ENCODE measurements at regions not wholly inside any gene's neighbourhood (a gene's known extent, or its start where the extent isn't known, plus 50 kb on each side); places are given as distances from the start of the nearest gene placed in this dataset.

GRCh38 chr5:141800617-141801016 lies 77.6 kb downstream of the PCDH1 start:
- Mint-ChIP-seq H3K9me3 (peaks cover 0 to 2% (median 0%) of the 10 kb centered on the region in 3 donors), H3K27me3 (peaks cover 21% of the 10 kb centered on the region), H3K4me3 (no peak overlapping the region), H3K4me1 (no peaks in the 10 kb centered on the region), H3K36me3 (no peaks in the 10 kb centered on the region), H3K27ac (no peak overlapping the region)

- H3K27ac Mint-ChIP-seq, result no peak overlapping the region
- H3K4me3 Mint-ChIP-seq, result no peak overlapping the region
- H3K27me3 Mint-ChIP-seq, result peaks cover 16% of the 10 kb centered on the region
- no peaks in the 10 kb centered on the region for H3K4me1 Mint-ChIP-seq
- no peaks in the 10 kb centered on the region for H3K36me3 Mint-ChIP-seq
- peaks cover 0 to 2% (median 0%) of the 10 kb centered on the region in 3 donors for H3K9me3 Mint-ChIP-seq
Observed at GRCh38 chr5:141799507-141800167, 78.6 kb downstream of the PCDH1 start.

- H3K27me3 Mint-ChIP-seq, result peaks cover 3% of the 10 kb centered on the region
- no peaks in the 10 kb centered on the region for H3K4me1 Mint-ChIP-seq
- H3K36me3 Mint-ChIP-seq, result no peaks in the 10 kb centered on the region
- no peak overlapping the region for H3K4me3 Mint-ChIP-seq
- no peak overlapping the region for H3K27ac Mint-ChIP-seq
- no peaks in the 10 kb centered on the region for H3K9me3 Mint-ChIP-seq
Observed at GRCh38 chr5:141797425-141797824, 80.8 kb downstream of the PCDH1 start.

GRCh38 chr5:141795421-141795820 lies 82.8 kb downstream of the PCDH1 start:
- Mint-ChIP-seq H3K4me1 (no peaks in the 10 kb centered on the region), H3K27me3 (peaks cover 4% of the 10 kb centered on the region), H3K4me3 (peak overlapping the region in 1 of 4 donors; percentile 69), H3K27ac (no peak overlapping the region), H3K36me3 (no peaks in the 10 kb centered on the region), H3K9me3 (no peaks in the 10 kb centered on the region)

DNA sequence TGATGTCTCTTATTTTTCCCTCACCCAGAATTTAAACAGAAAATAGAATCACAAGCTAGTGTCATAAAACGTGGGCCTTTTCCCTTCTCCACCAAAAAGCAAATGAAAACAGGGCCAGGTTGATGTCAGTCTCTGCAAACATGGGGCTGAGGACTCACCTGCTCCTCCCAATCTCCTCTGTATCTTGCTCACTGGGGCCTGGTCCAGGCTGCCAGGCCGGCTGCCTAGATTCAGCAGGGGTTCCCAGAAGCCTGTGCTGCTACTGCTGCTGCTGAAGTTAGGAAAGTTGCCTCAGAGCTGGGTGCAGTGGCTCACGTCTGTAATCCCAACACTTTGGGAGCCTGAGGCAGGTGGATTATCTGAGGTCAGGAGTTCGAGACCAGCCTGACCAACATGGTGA lies 84.3 kb downstream of the PCDH1 start:
- no peaks in the 10 kb centered on the region for H3K36me3 Mint-ChIP-seq
- H3K27ac Mint-ChIP-seq, result no peak overlapping the region
- H3K9me3 Mint-ChIP-seq, result no peaks in the 10 kb centered on the region
- peaks cover 0 to 4% (median 0%) of the 10 kb centered on the region in 3 donors for H3K4me1 Mint-ChIP-seq
- H3K27me3 Mint-ChIP-seq, result peaks cover 12% of the 10 kb centered on the region
- H3K4me3 Mint-ChIP-seq, result no peak overlapping the region

DNA sequence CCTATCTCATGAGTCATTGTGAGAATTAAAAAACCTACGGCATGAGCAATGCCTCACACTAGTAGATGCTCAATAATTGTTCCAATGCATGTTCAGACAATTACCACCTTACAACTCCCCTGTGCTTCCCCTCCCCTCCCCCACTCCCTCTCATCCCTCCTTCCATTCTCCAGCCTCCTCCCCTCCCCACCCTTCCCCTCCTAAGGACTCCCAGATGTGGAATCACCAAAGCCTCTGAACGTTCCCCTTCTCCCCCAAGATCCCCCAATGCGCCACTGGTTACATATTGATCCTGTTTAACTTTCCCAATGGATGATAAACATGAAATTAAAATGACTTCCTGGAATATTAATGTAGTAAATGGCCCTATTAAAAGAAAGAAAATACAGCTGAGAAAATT lies 84.8 kb downstream of the PCDH1 start:
- Mint-ChIP-seq H3K27me3 (peaks cover 15% of the 10 kb centered on the region), H3K27ac (no peak overlapping the region), H3K36me3 (no peaks in the 10 kb centered on the region), H3K4me1 (peaks cover 0 to 4% (median 0%) of the 10 kb centered on the region in 3 donors), H3K9me3 (no peaks in the 10 kb centered on the region), H3K4me3 (no peak overlapping the region)

DNA sequence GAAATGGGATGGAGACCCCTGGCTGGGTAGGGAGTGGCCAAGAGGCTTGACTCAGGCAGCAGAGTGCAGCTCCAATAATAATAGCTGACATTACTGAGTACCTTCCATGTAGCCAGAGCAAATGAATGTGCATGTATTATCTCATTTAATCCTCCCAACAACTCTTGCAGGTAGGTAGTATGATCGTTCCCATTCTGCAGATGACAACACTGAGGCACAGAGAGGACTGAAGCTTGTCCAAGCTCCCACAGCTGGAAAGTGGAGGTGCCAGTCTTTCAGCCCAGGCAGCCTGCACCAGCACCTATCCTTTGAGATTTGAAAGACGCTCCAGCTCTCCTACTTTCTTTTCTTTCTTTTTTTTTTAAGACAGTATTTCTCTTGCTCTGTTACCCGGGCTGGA lies 87.6 kb downstream of the PCDH1 start:
- no peak overlapping the region for H3K27ac Mint-ChIP-seq
- no peaks in the 10 kb centered on the region for H3K9me3 Mint-ChIP-seq
- H3K36me3 Mint-ChIP-seq, result no peaks in the 10 kb centered on the region
- H3K4me3 Mint-ChIP-seq, result no peak overlapping the region
- H3K4me1 Mint-ChIP-seq, result peaks cover 0 to 4% (median 0%) of the 10 kb centered on the region in 3 donors
- H3K27me3 Mint-ChIP-seq, result peaks cover 26% of the 10 kb centered on the region

- Mint-ChIP-seq H3K9me3 (no peaks in the 10 kb centered on the region), H3K36me3 (no peaks in the 10 kb centered on the region), H3K27ac (no peak overlapping the region), H3K27me3 (peaks cover 26% of the 10 kb centered on the region), H3K4me3 (no peak overlapping the region), H3K4me1 (peaks cover 0 to 4% (median 0%) of the 10 kb centered on the region in 3 donors)
Observed at GRCh38 chr5:141789330-141789729, 88.9 kb downstream of the PCDH1 start.

- Mint-ChIP-seq H3K36me3 (no peaks in the 10 kb centered on the region), H3K4me3 (no peak overlapping the region), H3K9me3 (no peaks in the 10 kb centered on the region), H3K27ac (no peak overlapping the region), H3K4me1 (peaks cover 0 to 4% (median 0%) of the 10 kb centered on the region in 3 donors), H3K27me3 (peaks cover 28% of the 10 kb centered on the region)
Observed at GRCh38 chr5:141788296-141788970, 89.8 kb downstream of the PCDH1 start.

- no peak overlapping the region for H3K4me3 Mint-ChIP-seq
- no peaks in the 10 kb centered on the region for H3K36me3 Mint-ChIP-seq
- H3K4me1 Mint-ChIP-seq, result peaks cover 0 to 4% (median 0%) of the 10 kb centered on the region in 3 donors
- peaks cover 26% of the 10 kb centered on the region for H3K27me3 Mint-ChIP-seq
- no peaks in the 10 kb centered on the region for H3K9me3 Mint-ChIP-seq
- no peak overlapping the region for H3K27ac Mint-ChIP-seq
Observed at GRCh38 chr5:141787376-141787775, 90.8 kb downstream of the PCDH1 start.

GRCh38 chr5:141786700-141787099 lies 91.5 kb downstream of the PCDH1 start:
- no peaks in the 10 kb centered on the region for H3K9me3 Mint-ChIP-seq
- peaks cover 0 to 7% (median 0%) of the 10 kb centered on the region in 3 donors for H3K4me1 Mint-ChIP-seq
- no peak overlapping the region for H3K27ac Mint-ChIP-seq
- H3K27me3 Mint-ChIP-seq, result peaks cover 26% of the 10 kb centered on the region
- no peaks in the 10 kb centered on the region for H3K36me3 Mint-ChIP-seq
- H3K4me3 Mint-ChIP-seq, result no peak overlapping the region

- Mint-ChIP-seq H3K4me3 (no peak overlapping the region), H3K27ac (no peak overlapping the region), H3K27me3 (peaks cover 27% of the 10 kb centered on the region), H3K4me1 (peaks cover 0 to 7% (median 0%) of the 10 kb centered on the region in 3 donors), H3K36me3 (no peaks in the 10 kb centered on the region), H3K9me3 (no peaks in the 10 kb centered on the region)
Observed at GRCh38 chr5:141785711-141786110, 92.5 kb downstream of the PCDH1 start.

- no peak overlapping the region for H3K4me3 Mint-ChIP-seq
- H3K4me1 Mint-ChIP-seq, result peaks cover 0 to 7% (median 0%) of the 10 kb centered on the region in 3 donors
- H3K27ac Mint-ChIP-seq, result no peak overlapping the region
- no peaks in the 10 kb centered on the region for H3K9me3 Mint-ChIP-seq
- peaks cover 25% of the 10 kb centered on the region for H3K27me3 Mint-ChIP-seq
- H3K36me3 Mint-ChIP-seq, result no peaks in the 10 kb centered on the region
Observed at GRCh38 chr5:141785135-141785534, 93.1 kb downstream of the PCDH1 start.

DNA sequence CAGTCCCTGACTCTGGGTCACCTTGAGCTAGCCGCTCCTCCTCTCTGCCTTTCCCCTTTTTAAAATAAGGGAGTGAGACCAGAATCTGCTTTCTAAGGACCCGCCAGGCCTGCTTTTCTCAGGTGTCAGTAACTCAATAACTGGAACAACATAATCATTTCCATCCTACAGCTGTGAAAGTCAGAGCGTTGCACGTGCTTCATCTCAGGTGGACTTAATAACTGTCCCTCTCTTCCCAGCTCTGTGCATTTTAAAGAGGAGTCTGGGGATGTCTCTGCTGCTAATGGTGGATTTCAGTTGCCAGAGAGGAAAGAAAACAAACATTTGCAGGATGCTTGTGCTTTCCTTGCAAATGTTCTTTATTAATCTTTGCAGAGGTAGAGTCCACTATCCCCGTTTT lies 93.7 kb downstream of the PCDH1 start:
- H3K27ac Mint-ChIP-seq, result no peak overlapping the region
- no peaks in the 10 kb centered on the region for H3K36me3 Mint-ChIP-seq
- H3K27me3 Mint-ChIP-seq, result peaks cover 23% of the 10 kb centered on the region
- H3K9me3 Mint-ChIP-seq, result no peaks in the 10 kb centered on the region
- no peak overlapping the region for H3K4me3 Mint-ChIP-seq
- peaks cover 0 to 7% (median 0%) of the 10 kb centered on the region in 3 donors for H3K4me1 Mint-ChIP-seq

- H3K4me3 Mint-ChIP-seq, result no peak overlapping the region
- H3K27ac Mint-ChIP-seq, result no peak overlapping the region
- no peaks in the 10 kb centered on the region for H3K36me3 Mint-ChIP-seq
- H3K27me3 Mint-ChIP-seq, result peaks cover 20% of the 10 kb centered on the region
- no peaks in the 10 kb centered on the region for H3K9me3 Mint-ChIP-seq
- H3K4me1 Mint-ChIP-seq, result peaks cover 0 to 4% (median 0%) of the 10 kb centered on the region in 3 donors
Observed at GRCh38 chr5:141783947-141784296, 94.3 kb downstream of the PCDH1 start.

All from IgD-negative memory B cell (primary cell).